Naive thymus-derived CD8-positive, alpha-beta T cell (primary cell): ENCODE measurements at regions not wholly inside any gene's neighbourhood (a gene's known extent, or its start where the extent isn't known, plus 50 kb on each side); places are given as distances from the start of the nearest gene placed in this dataset.
"Not testable (repeated sequence)": the region's sequence is repeated elsewhere in the genome, so short reads cannot be mapped to it uniquely, and the experiment has no call there.

Experiments
- ATAC-seq, 2 donors: fragments of 150-1000 bp; cut with Tn5 transposase in 1 of 2; sonication (Bioruptor Pico), chemical (Tn5 transposase) in 1 of 2; 1 replicate in 1 of 2; 2 replicates in 1 of 2; pipeline ENCODE4 v1.10.0; 2021; ENCODE audit warnings: mild to moderate bottlenecking in 2 of 2, moderate library complexity in 2 of 2
- POLR2A ChIA-PET: fragments of 350-600 bp; sonication (Branson Sonifier 250); formaldehyde crosslinking; loops from one replicate; lab custom pipeline; 2021; ENCODE audit warnings: antibody characterized with exemption; lab: Charles Lee
- DNase-seq, 10 donors: peaks; one replicate each; pipeline versions ENCODE4 v3.0.0 to v3.0.0-alpha.2; 2020 to 2022
- H3K27ac Mint-ChIP-seq, 10 donors: one replicate each; pipeline ENCODE4 v1.8.0; 2020 to 2022; ENCODE audit warnings: mild to moderate bottlenecking in 10 of 10, mixed read lengths in 10 of 10, moderate library complexity in 4 of 10, inconsistent platforms in 1 of 10
- H3K27me3 Mint-ChIP-seq, 5 donors: one replicate each; pipeline ENCODE4 v1.8.0; 2021 to 2022; ENCODE audit warnings: mixed read lengths in 5 of 5
- H3K36me3 Mint-ChIP-seq, 3 donors: one replicate each; pipeline ENCODE4 v1.8.0; 2020 to 2022; ENCODE audit warnings: mixed read lengths in 3 of 3, mild to moderate bottlenecking in 2 of 3, inconsistent platforms in 1 of 3
- H3K4me1 Mint-ChIP-seq, 4 donors: one replicate each; pipeline ENCODE4 v1.8.0; 2021 to 2022; ENCODE audit warnings: mixed read lengths in 4 of 4
- H3K4me3 Mint-ChIP-seq, 10 donors: one replicate each; pipeline ENCODE4 v1.8.0; 2020 to 2022; ENCODE audit warnings: mild to moderate bottlenecking in 10 of 10, mixed read lengths in 10 of 10, moderate library complexity in 6 of 10, inconsistent platforms in 1 of 10
- H3K9me3 Mint-ChIP-seq, 9 donors: one replicate each; pipeline ENCODE4 v1.8.0; 2020 to 2022; ENCODE audit warnings: mixed read lengths in 9 of 9, mild to moderate bottlenecking in 3 of 9, inconsistent platforms in 1 of 9, moderate library complexity in 1 of 9

DNA sequence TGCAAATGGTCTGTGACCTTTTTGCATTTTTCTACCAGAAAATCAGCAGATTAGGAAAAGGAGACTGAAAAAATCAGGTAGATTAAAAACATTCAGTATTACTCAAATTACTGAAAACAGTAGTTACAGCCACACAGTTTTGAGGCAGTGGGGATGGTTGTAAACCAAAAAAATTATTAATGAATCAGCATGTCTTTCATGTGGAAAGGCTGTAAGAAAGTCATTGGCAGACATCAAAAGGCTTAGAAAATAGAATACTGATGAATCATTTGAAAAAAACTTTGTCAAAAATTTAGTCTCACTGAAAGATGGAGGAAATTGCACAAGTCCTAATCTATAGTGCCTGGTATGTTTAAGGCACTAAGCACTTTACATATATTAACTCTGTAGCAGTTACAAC lies 133.9 kb upstream of the GCFC2 start:
- Mint-ChIP-seq H3K4me1 (no peaks in the 10 kb centered on the region), H3K27me3 (peaks cover 0 to 10% (median 1%) of the 10 kb centered on the region in 5 donors), H3K9me3 (peaks cover 0 to 2% (median 0%) of the 10 kb centered on the region in 9 donors), H3K27ac (no peak overlapping the region), H3K4me3 (no peak overlapping the region), H3K36me3 (no peaks in the 10 kb centered on the region)
- DNase-seq (no peak), ATAC-seq (no peak)
- POLR2A ChIA-PET = no interaction called here

DNA sequence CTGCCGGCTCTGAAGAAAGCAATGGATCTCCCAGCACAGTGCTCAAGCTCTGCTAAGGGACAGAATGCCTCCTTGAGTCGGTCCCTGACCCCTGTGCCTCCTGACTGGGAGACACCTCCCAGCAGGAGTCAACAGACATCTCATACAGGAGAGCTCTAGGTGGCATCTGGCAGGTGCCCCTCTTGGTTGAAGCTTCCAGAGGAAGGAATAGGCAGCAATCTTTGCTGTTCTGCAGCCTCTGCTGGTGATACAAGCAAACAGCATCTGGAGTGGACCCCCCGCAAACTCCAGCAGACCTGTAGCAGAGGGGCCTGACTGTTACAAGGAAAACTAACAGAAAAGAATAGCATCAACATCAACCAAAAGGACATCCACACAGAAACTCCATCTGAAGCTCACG lies 123.9 kb upstream of the GCFC2 start:
- ATAC-seq, H3K36me3 Mint-ChIP-seq, H3K27ac Mint-ChIP-seq, POLR2A ChIA-PET, H3K4me3 Mint-ChIP-seq, H3K4me1 Mint-ChIP-seq, H3K27me3 Mint-ChIP-seq, DNase-seq: not testable (repeated sequence)
- peaks cover 0 to 21% (median 8%) of the 10 kb centered on the region in 9 donors for H3K9me3 Mint-ChIP-seq

- no peak for ATAC-seq
- POLR2A ChIA-PET = no interaction called here
- Mint-ChIP-seq H3K4me3 (no peak overlapping the region), H3K27ac (no peak overlapping the region), H3K4me1 (no peaks in the 10 kb centered on the region), H3K9me3 (peaks cover 0 to 21% (median 6%) of the 10 kb centered on the region in 9 donors), H3K36me3 (no peaks in the 10 kb centered on the region), H3K27me3 (peaks cover 5 to 10% (median 6%) of the 10 kb centered on the region in 5 donors)
- DNase-seq = no peak
Measured at GRCh38 chr2:75833386-75833785, 122.7 kb upstream of the GCFC2 start.

- Mint-ChIP-seq H3K27me3 (peaks cover 0 to 7% (median 1%) of the 10 kb centered on the region in 5 donors), H3K4me3 (no peak overlapping the region), H3K4me1 (no peaks in the 10 kb centered on the region), H3K9me3 (peaks cover 8 to 19% (median 11%) of the 10 kb centered on the region in 9 donors), H3K27ac (no peak overlapping the region), H3K36me3 (peaks cover 0 to 7% (median 0%) of the 10 kb centered on the region in 3 donors)
- DNase-seq (no peak), ATAC-seq (no peak)
- POLR2A ChIA-PET = no interaction called here
Measured at GRCh38 chr2:75828826-75829225, 118.1 kb upstream of the GCFC2 start.

DNA sequence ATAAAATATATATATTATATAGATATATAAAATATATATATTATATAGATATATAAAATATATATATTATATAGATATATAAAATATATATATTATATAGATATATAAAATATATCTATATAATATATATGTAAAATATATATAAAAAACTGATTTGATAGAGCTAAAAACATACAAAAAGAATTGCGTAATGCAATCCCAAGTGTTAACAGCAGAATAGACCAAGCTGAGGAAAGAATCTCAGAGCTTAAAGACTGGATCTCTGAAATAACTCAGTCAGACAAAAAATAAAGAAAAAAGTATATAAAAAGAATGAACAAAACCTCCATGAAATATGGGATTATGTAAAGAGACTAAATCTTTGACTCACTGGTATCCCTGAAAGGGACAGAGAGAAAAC lies 112.8 kb upstream of the GCFC2 start:
- DNase-seq, H3K27ac Mint-ChIP-seq, H3K36me3 Mint-ChIP-seq, POLR2A ChIA-PET, ATAC-seq, H3K4me3 Mint-ChIP-seq, H3K4me1 Mint-ChIP-seq: not testable (repeated sequence)
- H3K9me3 Mint-ChIP-seq = peaks cover 8 to 27% (median 14%) of the 10 kb centered on the region in 9 donors
- peaks cover 0 to 29% (median 14%) of the 10 kb centered on the region in 5 donors for H3K27me3 Mint-ChIP-seq

- ATAC-seq = no peak
- Mint-ChIP-seq H3K4me3 (no peak overlapping the region), H3K27me3 (peaks cover 0 to 29% (median 19%) of the 10 kb centered on the region in 5 donors), H3K9me3 (peaks cover 8 to 27% (median 14%) of the 10 kb centered on the region in 9 donors), H3K27ac (no peak overlapping the region), H3K4me1 (no peaks in the 10 kb centered on the region), H3K36me3 (peaks cover 0 to 9% (median 0%) of the 10 kb centered on the region in 3 donors)
- POLR2A ChIA-PET = no interaction called here
- DNase-seq = no peak
Measured at GRCh38 chr2:75822336-75822735, 111.6 kb upstream of the GCFC2 start.

DNA sequence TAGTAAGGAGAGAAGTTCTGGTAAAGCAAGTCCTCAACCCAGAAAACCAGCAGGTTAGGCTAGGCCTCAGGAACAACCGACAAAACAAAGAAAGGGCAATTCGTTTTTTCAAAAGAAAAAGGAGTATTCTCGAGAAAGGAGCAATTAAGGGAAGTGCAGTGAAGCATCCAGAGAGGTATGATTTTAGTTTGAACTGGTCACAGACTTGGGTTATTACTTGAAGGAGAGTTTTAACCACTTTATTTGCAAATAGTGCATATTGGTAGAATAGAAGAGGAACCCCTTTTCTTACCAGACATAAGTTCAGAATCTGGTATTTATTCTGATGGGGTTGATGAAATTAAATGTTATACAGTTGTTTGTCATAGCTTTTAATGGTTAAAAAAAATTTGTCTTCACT lies 110.0 kb upstream of the GCFC2 start:
- POLR2A ChIA-PET = interaction anchor here (0.7 kb wide), 1 partner anchor 33 kb away, joined by 3 read pairs; no protein-coding TSS in a partner anchor
- Mint-ChIP-seq H3K9me3 (peaks cover 8 to 24% (median 14%) of the 10 kb centered on the region in 9 donors), H3K27ac (no peak overlapping the region), H3K4me1 (no peaks in the 10 kb centered on the region), H3K4me3 (no peak overlapping the region), H3K27me3 (peaks cover 0 to 29% (median 17%) of the 10 kb centered on the region in 5 donors), H3K36me3 (peaks cover 0 to 9% (median 0%) of the 10 kb centered on the region in 3 donors)
- ATAC-seq (no peak), DNase-seq (no peak)

DNA sequence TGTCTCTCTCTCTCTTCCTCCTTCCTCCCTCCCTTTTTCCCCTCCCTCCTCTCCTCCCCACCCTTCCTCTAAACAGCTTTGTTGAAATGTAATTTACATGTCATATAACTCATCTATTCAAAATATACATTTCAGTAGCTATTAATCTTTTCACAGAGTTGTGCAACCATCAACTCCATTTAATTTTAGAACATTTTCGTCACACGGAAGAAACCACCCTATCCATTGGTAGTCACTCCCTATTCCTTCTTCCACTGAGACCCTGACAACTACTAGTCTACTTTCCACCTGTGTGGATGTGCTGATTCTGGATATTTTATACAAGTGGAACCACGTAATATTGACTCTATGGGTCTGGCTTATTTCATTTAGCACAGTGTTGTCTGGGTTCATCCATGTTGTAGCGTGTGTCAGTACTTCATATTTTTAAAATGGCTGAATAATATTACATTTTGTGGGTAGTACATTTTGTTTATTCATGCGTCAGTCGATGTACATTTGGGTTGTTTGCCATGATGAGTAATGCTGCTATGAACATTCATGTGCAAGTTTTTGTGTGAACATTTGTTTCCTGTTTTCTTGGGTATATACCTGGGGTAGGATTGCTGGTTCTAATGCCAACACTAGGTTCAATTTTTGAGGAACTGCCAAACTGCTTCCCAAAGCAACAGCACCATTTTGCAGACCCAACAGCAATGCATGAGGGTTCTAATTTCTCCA lies 100.1 kb upstream of the GCFC2 start:
- Mint-ChIP-seq H3K27ac (no peak overlapping the region), H3K9me3 (peaks cover 0 to 2% (median 0%) of the 10 kb centered on the region in 9 donors)

DNA sequence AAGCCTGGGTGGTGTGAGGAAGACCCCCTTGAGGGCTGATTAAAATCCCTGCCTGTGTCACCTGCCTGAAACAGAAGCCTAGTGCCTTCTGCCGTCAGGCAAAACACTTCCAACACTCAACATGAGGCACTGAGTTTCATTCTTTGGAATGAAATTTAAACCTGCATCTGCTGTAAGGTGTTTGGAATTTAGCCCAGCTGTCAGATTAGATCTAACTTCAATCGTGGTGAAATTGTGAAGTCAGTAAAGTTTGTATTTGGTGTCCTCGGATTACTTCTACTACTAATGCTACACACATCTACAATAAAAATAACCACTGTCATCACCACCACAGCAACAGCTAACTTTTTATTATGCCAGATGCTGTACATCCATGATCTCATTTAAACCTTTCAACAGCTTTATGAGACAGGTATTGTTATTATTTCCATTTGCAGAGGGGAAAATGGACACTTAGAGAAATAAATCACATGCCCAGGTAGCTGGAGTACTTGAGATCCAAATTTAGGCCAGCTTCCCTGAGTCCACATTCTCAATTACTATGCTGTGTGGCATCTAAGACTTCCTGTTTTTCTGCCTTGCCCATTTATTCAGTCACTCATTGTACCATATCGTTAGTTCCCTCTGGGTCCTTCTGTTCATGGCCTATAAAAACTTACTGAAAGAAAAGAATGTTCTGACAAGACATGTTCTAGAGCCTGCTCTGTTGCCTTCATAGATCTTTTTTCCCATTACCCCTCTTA lies 98.2 kb upstream of the GCFC2 start:
- POLR2A ChIA-PET = no interaction called here
- Mint-ChIP-seq H3K27me3 (peaks cover 0 to 19% (median 3%) of the 10 kb centered on the region in 5 donors), H3K9me3 (peaks cover 0 to 2% (median 0%) of the 10 kb centered on the region in 9 donors), H3K4me3 (no peak overlapping the region), H3K4me1 (no peaks in the 10 kb centered on the region), H3K27ac (no peak overlapping the region), H3K36me3 (no peaks in the 10 kb centered on the region)
- DNase-seq (no peak), ATAC-seq (no peak)

More for the DNA sequence above, 100.1 kb upstream of the GCFC2 start:
- DNase-seq (no peak), ATAC-seq (no peak)
- POLR2A ChIA-PET = no interaction called here
- no peak overlapping the region for H3K4me3 Mint-ChIP-seq
- no peaks in the 10 kb centered on the region for H3K4me1 Mint-ChIP-seq
- peaks cover 0 to 12% (median 3%) of the 10 kb centered on the region in 5 donors for H3K27me3 Mint-ChIP-seq
- no peaks in the 10 kb centered on the region for H3K36me3 Mint-ChIP-seq

DNA sequence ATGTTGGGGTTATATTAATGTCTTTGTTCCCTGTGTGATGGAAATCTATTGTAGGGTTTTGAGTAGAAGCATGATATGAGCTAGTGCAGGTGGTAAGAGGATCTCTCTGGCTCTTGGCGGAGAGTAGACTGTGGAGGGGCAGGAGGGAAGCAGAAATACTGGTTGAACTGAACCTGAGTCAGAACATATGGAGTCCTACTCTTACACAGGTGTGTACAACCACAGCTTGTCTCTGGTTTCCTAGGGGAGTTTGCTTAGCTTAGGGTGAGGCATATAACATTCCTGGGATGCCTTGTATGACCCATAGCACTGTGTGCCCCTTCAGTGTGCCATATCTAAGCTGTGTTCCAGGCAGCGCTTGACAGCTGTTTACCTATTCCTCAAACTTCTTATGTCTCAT lies 97.3 kb upstream of the GCFC2 start:
- H3K36me3 Mint-ChIP-seq = no peaks in the 10 kb centered on the region
- H3K4me3 Mint-ChIP-seq = no peak overlapping the region
- H3K27ac Mint-ChIP-seq = no peak overlapping the region
- POLR2A ChIA-PET = no interaction called here
- ATAC-seq (no peak), DNase-seq (no peak)
- H3K9me3 Mint-ChIP-seq = peaks cover 0 to 2% (median 0%) of the 10 kb centered on the region in 9 donors
- peaks cover 0 to 19% (median 6%) of the 10 kb centered on the region in 5 donors for H3K27me3 Mint-ChIP-seq
- no peaks in the 10 kb centered on the region for H3K4me1 Mint-ChIP-seq

- no peak overlapping the region for H3K4me3 Mint-ChIP-seq
- POLR2A ChIA-PET = no interaction called here
Measured at GRCh38 chr2:75801234-75801982, 90.7 kb upstream of the GCFC2 start.

GRCh38 chr2:75800456-75800855 lies 89.7 kb upstream of the GCFC2 start:
- no peak overlapping the region for H3K27ac Mint-ChIP-seq
- H3K36me3 Mint-ChIP-seq = no peaks in the 10 kb centered on the region
- H3K27me3 Mint-ChIP-seq = peaks cover 4 to 23% (median 10%) of the 10 kb centered on the region in 5 donors
- H3K4me3 Mint-ChIP-seq = no peak overlapping the region
- DNase-seq (no peak), ATAC-seq (no peak)
- no peaks in the 10 kb centered on the region for H3K9me3 Mint-ChIP-seq
- POLR2A ChIA-PET = no interaction called here
- H3K4me1 Mint-ChIP-seq = peaks cover 0 to 2% (median 0%) of the 10 kb centered on the region in 4 donors

More at GRCh38 chr2:75801234-75801982, 90.7 kb upstream of the GCFC2 start:
- Mint-ChIP-seq H3K9me3 (peaks cover 0 to 2% (median 0%) of the 10 kb centered on the region in 9 donors), H3K4me1 (peaks cover 0 to 2% (median 0%) of the 10 kb centered on the region in 4 donors), H3K36me3 (no peaks in the 10 kb centered on the region), H3K27ac (no peak overlapping the region), H3K27me3 (peaks cover 4 to 23% (median 8%) of the 10 kb centered on the region in 5 donors)
- DNase-seq = no peak
- ATAC-seq = no peak
